DND-41 (cell line): ENCODE measurements at regions not wholly inside any gene's neighbourhood (a gene's known extent, or its start where the extent isn't known, plus 50 kb on each side); places are given as distances from the start of the nearest gene placed in this dataset.

ENCODE experiments used
- CTCF ChIP-seq: IDR thresholded peaks from 2 replicates; pipeline ENCODE4 v1.5.1; 2012; ENCODE audit warnings: borderline replicate concordance, low read length, moderate library complexity, mild to moderate bottlenecking; ENCODE audit not compliant: poor library complexity, severe bottlenecking; ENCODE audit errors: extremely low read depth
- EZH2 ChIP-seq: IDR thresholded peaks from 3 replicates; pipeline ENCODE4 v1.6.1; 2012; ENCODE audit warnings: borderline replicate concordance, low read depth, mild to moderate bottlenecking, moderate library complexity, low read length, inconsistent platforms; ENCODE audit not compliant: severe bottlenecking

DNA sequence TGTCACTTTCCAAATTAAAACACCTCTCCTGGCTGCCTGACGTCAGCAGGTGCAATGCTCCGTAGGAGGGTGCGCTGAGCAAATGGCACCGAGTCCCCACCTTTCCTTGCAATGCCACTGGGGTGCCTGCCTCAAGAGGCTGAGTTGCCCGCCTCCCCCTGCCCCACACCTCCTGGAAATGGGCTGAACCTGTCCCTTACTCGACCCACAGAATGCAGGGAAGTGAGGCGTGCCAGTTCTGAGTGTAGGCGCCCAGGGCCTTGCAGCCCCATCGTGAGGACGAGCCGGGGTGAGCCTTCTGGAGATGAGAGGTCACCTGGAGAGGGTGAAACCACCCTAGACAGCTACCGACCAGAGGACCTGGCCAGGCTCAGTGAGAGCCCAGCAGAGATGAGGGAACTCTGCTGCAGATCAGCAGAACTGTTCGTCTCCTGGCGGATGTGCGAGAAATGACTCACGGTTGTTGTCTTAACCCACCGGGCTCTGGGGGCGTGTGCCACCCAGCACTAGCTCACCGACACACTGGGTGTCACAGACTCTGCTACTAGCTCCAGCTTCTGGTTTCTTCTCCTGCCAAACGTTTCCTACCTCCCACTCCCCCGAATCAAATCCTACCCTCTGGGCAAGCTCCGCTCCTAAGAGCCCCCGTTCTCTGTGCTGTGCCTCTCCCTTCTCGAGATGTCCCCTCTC is 168.7 kb upstream of the HDAC4 start:
- TF ChIP-seq CTCF (no peak), EZH2 (no peak)
